ENCODE measurements at regions not wholly inside any gene's neighbourhood (a gene's known extent, or its start where the extent isn't known, plus 50 kb on each side); places are given as distances from the start of the nearest gene placed in this dataset.
A peak's percentile ranks its signal among the peaks of the same experiment; 100 is the strongest.
"Not testable (repeated sequence)": the region's sequence is repeated elsewhere in the genome, so short reads cannot be mapped to it uniquely, and the experiment has no call there.

DNA sequence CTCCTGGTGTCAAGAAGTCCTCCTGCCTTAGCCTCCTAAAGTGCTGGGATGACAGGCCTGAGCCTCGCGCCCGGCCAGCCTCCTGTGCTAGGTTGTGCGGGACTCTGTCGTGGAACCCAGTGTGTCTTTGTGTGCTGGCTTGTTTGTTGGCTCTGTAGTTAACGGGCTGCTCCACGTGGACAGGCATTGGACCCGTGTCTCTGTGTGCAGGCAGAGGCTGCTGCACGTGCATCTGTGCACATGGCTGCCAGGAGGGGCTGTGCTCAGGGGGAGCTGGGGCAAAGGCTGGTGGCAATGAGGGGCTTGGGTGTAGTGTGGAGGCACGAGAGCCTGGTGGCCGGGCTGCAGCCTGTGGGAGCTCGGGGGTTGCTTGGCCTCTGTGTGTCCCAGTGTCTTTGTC is 121.3 kb upstream of the ALDH3B2 start:
- no peak for DNase-seq (ENCODE audit: unreplicated experiment)
- intact Hi-C loops (cut with micrococcal nuclease), result no loop called here
- Mint-ChIP-seq H3K9me3 (ENCODE audit: unreplicated experiment) (no peaks in the 10 kb centered on the region), H3K36me3 (ENCODE audit: insufficient read depth, unreplicated experiment) (no peaks in the 10 kb centered on the region), H3K4me1 (ENCODE audit: insufficient read depth, unreplicated experiment) (peaks cover 11% of the 10 kb centered on the region), H3K4me3 (ENCODE audit: unreplicated experiment) (no peak overlapping the region), H3K27me3 (ENCODE audit: insufficient read depth, unreplicated experiment) (no peaks in the 10 kb centered on the region), H3K27ac (ENCODE audit: low read depth, unreplicated experiment) (no peak overlapping the region)
- TF ChIP-seq, protein P1, sequence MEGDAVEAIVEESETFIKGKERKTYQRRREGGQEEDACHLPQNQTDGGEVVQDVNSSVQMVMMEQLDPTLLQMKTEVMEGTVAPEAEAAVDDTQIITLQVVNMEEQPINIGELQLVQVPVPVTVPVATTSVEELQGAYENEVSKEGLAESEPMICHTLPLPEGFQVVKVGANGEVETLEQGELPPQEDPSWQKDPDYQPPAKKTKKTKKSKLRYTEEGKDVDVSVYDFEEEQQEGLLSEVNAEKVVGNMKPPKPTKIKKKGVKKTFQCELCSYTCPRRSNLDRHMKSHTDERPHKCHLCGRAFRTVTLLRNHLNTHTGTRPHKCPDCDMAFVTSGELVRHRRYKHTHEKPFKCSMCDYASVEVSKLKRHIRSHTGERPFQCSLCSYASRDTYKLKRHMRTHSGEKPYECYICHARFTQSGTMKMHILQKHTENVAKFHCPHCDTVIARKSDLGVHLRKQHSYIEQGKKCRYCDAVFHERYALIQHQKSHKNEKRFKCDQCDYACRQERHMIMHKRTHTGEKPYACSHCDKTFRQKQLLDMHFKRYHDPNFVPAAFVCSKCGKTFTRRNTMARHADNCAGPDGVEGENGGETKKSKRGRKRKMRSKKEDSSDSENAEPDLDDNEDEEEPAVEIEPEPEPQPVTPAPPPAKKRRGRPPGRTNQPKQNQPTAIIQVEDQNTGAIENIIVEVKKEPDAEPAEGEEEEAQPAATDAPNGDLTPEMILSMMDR (IDR thresholded peaks at IDR 0.05; ENCODE audit: unreplicated experiment), result no peak
- BruUV-seq (replicated peaks), result no TSS peak
- ChIA-PET POLR2A (no interaction called here), CTCF (no interaction called here)

DNA sequence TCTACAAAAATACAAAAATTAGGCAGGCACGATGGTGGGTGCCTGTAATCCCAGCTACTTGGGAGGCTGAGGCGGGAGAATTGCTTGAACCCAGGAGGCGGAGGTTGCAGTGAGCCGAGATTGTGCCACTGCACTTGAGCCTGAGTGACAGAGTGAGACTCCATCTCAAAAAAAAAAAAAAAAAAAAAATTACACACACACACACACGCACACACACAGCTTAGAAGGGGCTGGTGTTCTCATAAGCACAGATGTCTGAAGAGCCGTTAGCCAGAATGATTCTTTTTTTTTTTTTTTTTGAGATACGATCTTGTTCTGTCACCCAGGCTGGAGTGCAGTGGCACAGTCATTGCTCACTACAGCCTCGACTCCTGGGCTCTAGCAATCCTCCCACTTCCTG is 119.3 kb upstream of the ALDH3B2 start:
- H3K27ac Mint-ChIP-seq (ENCODE audit: low read depth, unreplicated experiment); H3K27me3 Mint-ChIP-seq (ENCODE audit: insufficient read depth, unreplicated experiment); POLR2A ChIA-PET; H3K9me3 Mint-ChIP-seq (ENCODE audit: unreplicated experiment); DNase-seq (ENCODE audit: unreplicated experiment); BruUV-seq (replicated peaks); H3K4me3 Mint-ChIP-seq (ENCODE audit: unreplicated experiment); CTCF ChIA-PET; H3K36me3 Mint-ChIP-seq (ENCODE audit: insufficient read depth, unreplicated experiment): not testable (repeated sequence)
- intact Hi-C loops (cut with micrococcal nuclease), result loop anchor here (2.0 kb wide), 1 partner anchor 165 kb away; the partner anchor contains the start of gene NUDT8
- H3K4me1 Mint-ChIP-seq (ENCODE audit: insufficient read depth, unreplicated experiment), result peaks cover 11% of the 10 kb centered on the region

DNA sequence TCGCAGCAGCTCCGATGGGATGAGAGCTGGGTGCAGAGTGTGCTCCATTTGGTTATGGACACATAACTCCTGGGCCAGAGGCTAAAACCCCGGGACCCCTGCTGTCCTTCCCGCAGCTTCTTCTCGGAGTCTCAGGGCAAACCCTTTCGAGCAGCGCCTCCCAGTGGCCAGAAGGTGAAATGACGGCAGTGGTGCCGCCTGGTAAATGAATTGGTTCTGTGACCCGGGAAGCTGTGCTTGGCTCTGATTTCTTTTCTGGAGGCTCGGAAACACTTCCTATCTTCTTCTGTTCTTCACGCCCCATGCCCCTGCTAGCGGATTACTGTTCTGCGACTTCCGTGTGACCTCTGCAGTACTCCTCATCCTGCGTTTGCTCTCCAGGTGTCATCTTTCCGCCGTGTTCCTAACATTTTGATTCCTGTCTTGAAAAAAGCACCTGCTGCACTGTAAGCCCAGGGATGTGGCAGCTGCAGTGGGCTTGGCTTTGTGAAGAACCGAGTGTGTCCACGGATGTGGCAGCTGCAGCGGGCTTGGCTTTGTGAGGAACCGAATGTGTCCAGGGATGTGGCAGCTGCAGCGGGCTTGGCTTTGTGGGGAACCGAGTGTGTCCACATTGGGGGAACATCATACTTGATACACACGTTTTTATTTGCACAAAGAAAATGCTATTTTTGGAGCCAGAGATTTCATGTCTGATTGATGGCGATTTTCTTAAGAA is 118.0 kb upstream of the ALDH3B2 start:
- POLR2A ChIA-PET; H3K4me3 Mint-ChIP-seq (ENCODE audit: unreplicated experiment); H3K27ac Mint-ChIP-seq (ENCODE audit: low read depth, unreplicated experiment); H3K27me3 Mint-ChIP-seq (ENCODE audit: insufficient read depth, unreplicated experiment); H3K4me1 Mint-ChIP-seq (ENCODE audit: insufficient read depth, unreplicated experiment); BruUV-seq (replicated peaks); CTCF ChIA-PET; H3K9me3 Mint-ChIP-seq (ENCODE audit: unreplicated experiment); DNase-seq (ENCODE audit: unreplicated experiment); H3K36me3 Mint-ChIP-seq (ENCODE audit: insufficient read depth, unreplicated experiment): not testable (repeated sequence)
- intact Hi-C loops (cut with micrococcal nuclease), result loop anchor here (2.0 kb wide), 1 partner anchor 164 kb away; the partner anchor contains the start of gene NUDT8
- TF ChIP-seq, protein P1 (IDR thresholded peaks at IDR 0.05; ENCODE audit: unreplicated experiment), result peak; percentile 70

DNA sequence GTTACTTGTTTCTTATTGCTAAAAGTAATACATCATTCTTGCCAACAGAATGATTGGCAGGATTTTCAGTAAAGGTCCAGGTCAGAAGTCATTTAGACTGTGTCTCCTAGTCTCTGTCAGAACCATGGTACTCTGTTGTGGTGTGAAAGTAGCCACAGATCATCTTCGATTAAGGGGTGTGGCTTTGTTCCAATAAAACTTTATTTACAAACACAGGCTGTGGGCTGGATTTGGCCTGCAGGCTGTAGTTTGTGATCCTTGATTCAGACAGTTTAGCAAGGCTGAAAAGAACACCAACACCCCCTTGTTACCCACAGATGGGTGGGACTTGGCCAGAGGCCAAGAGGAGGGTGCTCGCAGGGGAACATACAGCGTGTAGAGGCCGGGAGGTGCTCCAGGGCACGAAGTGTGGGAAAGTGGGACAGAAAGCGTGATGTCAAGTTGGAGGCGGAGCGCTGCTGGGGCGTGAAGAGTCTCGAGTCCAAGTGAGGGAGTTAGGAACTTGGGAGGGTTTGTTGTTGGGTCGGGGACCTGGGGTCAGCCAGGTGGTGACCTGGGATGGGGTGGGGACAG is 117.3 kb upstream of the ALDH3B2 start:
- TSS peak; percentile 23 for BruUV-seq (replicated peaks)
- intact Hi-C loops (cut with micrococcal nuclease), result loop anchor here (2.0 kb wide), 1 partner anchor 163 kb away; the partner anchor contains the start of gene NUDT8

DNA sequence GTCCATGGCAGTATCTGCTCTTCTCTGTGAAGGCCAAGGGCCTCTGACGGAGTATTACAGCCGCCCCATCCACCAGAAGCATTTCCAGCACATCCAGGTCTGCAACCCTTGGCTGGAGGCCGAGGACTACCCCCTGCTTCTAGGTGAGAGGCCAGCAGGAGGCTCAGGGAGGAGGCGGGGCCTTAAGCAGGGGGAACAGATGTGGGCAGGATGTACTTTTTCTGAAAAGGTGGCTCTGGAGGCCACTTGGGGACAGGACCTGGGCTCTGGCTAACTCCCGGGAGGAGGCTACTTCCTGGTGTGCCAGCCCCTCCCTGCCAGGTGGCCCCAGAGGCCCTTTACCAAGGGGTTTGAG is 113.9 kb upstream of the ALDH3B2 start:
- intact Hi-C loops (cut with micrococcal nuclease); H3K36me3 Mint-ChIP-seq (ENCODE audit: insufficient read depth, unreplicated experiment); CTCF ChIA-PET; H3K4me1 Mint-ChIP-seq (ENCODE audit: insufficient read depth, unreplicated experiment); DNase-seq (ENCODE audit: unreplicated experiment); POLR2A ChIA-PET; H3K27ac Mint-ChIP-seq (ENCODE audit: low read depth, unreplicated experiment); BruUV-seq (replicated peaks); H3K27me3 Mint-ChIP-seq (ENCODE audit: insufficient read depth, unreplicated experiment); H3K9me3 Mint-ChIP-seq (ENCODE audit: unreplicated experiment); H3K4me3 Mint-ChIP-seq (ENCODE audit: unreplicated experiment): not testable (repeated sequence)

More for the DNA sequence above, 117.3 kb upstream of the ALDH3B2 start:
- H3K4me1 Mint-ChIP-seq (ENCODE audit: insufficient read depth, unreplicated experiment); H3K9me3 Mint-ChIP-seq (ENCODE audit: unreplicated experiment); H3K4me3 Mint-ChIP-seq (ENCODE audit: unreplicated experiment); H3K27ac Mint-ChIP-seq (ENCODE audit: low read depth, unreplicated experiment); POLR2A ChIA-PET; H3K36me3 Mint-ChIP-seq (ENCODE audit: insufficient read depth, unreplicated experiment); H3K27me3 Mint-ChIP-seq (ENCODE audit: insufficient read depth, unreplicated experiment); CTCF ChIA-PET: not testable (repeated sequence)
- peak; percentile 23 for DNase-seq (ENCODE audit: unreplicated experiment)

DNA sequence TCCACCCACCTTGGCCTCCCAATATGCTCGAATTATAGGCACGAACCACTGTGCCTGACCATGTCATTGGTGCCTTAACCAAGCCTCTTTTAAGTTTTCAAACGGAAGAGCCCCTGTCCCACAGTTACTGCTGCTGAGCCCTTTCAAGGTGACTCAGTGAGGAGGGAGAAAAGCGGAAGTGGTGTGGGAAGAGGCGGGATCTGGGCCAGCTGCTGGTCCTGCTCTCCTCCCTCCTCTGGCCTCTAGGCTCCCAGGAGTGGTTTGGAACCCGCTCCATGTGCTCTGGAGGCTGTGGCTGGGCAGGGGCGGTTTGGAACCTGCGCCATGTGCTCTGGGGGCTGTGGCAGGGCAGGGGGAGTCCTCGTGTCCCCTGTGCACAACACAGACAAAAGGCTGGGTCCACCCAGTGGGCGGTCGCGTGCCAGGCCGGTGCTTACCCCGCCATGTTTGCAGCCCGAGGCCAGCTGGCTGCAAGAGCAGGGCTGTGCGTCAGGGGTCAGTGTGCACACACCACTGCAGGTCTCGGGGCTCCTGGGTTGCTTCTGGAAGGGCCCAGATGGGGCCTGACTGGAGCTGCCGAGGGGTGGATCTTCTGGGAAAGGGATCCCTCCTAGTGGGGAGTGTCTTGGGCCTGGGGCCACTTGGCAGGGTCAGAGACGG is 113.4 kb upstream of the ALDH3B2 start:
- H3K27me3 Mint-ChIP-seq (ENCODE audit: insufficient read depth, unreplicated experiment); H3K9me3 Mint-ChIP-seq (ENCODE audit: unreplicated experiment); CTCF ChIA-PET; BruUV-seq (replicated peaks); H3K4me1 Mint-ChIP-seq (ENCODE audit: insufficient read depth, unreplicated experiment); H3K4me3 Mint-ChIP-seq (ENCODE audit: unreplicated experiment); H3K36me3 Mint-ChIP-seq (ENCODE audit: insufficient read depth, unreplicated experiment); POLR2A ChIA-PET; DNase-seq (ENCODE audit: unreplicated experiment); H3K27ac Mint-ChIP-seq (ENCODE audit: low read depth, unreplicated experiment); intact Hi-C loops (cut with micrococcal nuclease): not testable (repeated sequence)

DNA sequence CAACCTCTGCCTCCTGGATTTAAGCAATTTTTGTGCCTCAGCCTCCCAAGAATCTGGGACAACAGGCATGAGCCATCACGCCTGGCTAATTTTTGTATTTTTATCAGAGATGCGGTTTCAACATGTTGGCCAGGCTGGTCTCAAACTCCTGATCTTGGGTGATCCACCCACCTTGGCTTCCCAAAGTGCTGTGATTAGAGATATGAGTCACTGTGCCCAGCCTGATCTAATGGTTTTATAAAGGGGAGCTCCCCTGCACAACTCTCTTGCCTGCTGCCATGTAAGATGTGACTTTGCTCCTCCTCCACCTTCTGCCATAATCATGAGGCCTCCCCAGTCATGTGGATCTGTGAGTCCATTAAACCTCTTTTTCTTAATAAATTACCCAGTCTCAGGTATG is 107.5 kb upstream of the ALDH3B2 start:
- POLR2A ChIA-PET; H3K9me3 Mint-ChIP-seq (ENCODE audit: unreplicated experiment); BruUV-seq (replicated peaks); H3K27ac Mint-ChIP-seq (ENCODE audit: low read depth, unreplicated experiment); H3K4me1 Mint-ChIP-seq (ENCODE audit: insufficient read depth, unreplicated experiment); DNase-seq (ENCODE audit: unreplicated experiment); intact Hi-C loops (cut with micrococcal nuclease); CTCF ChIA-PET; H3K36me3 Mint-ChIP-seq (ENCODE audit: insufficient read depth, unreplicated experiment); H3K4me3 Mint-ChIP-seq (ENCODE audit: unreplicated experiment): not testable (repeated sequence)
- peaks cover 23% of the 10 kb centered on the region for H3K27me3 Mint-ChIP-seq (ENCODE audit: insufficient read depth, unreplicated experiment)

DNA sequence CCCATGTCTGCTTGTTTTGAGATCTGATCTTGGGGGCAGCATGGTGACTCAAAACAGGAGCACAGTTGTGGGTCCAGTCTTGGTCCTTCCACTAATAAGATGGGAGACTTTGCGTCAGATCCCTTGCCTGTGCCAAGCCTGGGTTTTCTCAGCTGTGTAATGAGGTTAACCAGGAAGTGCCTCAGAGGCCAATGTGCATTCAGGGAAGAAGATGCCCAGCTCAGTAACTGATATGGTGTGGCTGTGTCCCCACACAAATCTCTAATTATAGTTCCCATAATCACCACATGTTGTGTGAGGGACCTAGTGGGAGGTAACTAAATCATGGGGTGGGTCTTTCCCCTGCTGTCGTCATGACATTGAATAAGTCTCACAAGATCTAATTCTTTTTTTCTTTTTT is 107.1 kb upstream of the ALDH3B2 start:
- H3K9me3 Mint-ChIP-seq (ENCODE audit: unreplicated experiment); H3K4me3 Mint-ChIP-seq (ENCODE audit: unreplicated experiment); DNase-seq (ENCODE audit: unreplicated experiment); H3K27ac Mint-ChIP-seq (ENCODE audit: low read depth, unreplicated experiment); intact Hi-C loops (cut with micrococcal nuclease); CTCF ChIA-PET; H3K4me1 Mint-ChIP-seq (ENCODE audit: insufficient read depth, unreplicated experiment); H3K36me3 Mint-ChIP-seq (ENCODE audit: insufficient read depth, unreplicated experiment); BruUV-seq (replicated peaks); POLR2A ChIA-PET: not testable (repeated sequence)
- H3K27me3 Mint-ChIP-seq (ENCODE audit: insufficient read depth, unreplicated experiment), result peaks cover 27% of the 10 kb centered on the region

Measured in MCF 10A (cell line).